ENCODE measurements at regions not wholly inside any gene's neighbourhood (a gene's known extent, or its start where the extent isn't known, plus 50 kb on each side); places are given as distances from the start of the nearest gene placed in this dataset.

DNA sequence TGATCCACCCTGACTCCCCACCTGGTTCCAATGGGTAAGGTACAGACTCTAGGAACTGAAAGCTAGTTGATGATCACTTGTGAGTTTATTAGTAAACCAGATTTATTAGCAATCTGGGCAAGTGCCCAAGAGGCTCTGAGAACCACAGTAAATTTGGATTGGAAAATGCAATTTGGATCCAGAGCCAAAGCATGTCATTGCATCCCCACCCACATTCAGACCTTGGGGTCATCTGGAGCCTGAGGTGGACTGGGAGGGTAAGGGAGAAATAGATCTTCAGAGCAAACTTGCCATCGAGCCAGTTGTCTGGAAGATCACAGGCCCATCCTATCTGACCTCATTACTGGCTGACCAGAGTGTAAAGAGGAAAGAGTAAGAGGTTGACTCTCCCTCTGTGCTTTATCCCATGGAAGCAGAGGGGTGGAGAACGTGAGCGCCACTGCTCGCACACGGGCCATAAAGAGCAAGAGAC lies 78.7 kb upstream of the RASGEF1B start:
- Histone ChIP-seq H3K9ac (ENCODE audit: insufficient read depth, low read length) (no peak overlapping the region), H3K79me2 (ENCODE audit: control insufficient read depth, insufficient read depth, low read length) (no peaks in the 10 kb centered on the region), H3K4me2 (ENCODE audit: extremely low read depth, insufficient read depth, low read length) (no peak overlapping the region), H4K20me1 (ENCODE audit: control insufficient read depth, extremely low read depth, insufficient read depth, low read length) (no peaks in the 10 kb centered on the region), H3K36me3 (ENCODE audit: control insufficient read depth, insufficient read depth, low read length) (no peaks in the 10 kb centered on the region), H3K27ac (ENCODE audit: insufficient read depth, low read length) (no peak overlapping the region), H3K4me1 (ENCODE audit: control insufficient read depth, extremely low read depth, insufficient read depth, low read length) (no peaks in the 10 kb centered on the region), H3K9me3 (ENCODE audit: control insufficient read depth, insufficient read depth, low read depth, low read length) (no peaks in the 10 kb centered on the region), H3K4me3 (replicated peaks in 1 of 4; ENCODE audit: control extremely low read depth in 1 of 4, insufficient read depth in 1 of 4, low read depth in 3 of 4, low read length in 4 of 4) (no peak overlapping the region), H3K27me3 (ENCODE audit: control insufficient read depth, insufficient read depth, low read length) (no peaks in the 10 kb centered on the region), H2AFZ (ENCODE audit: low read length) (no peak overlapping the region)
- DNase-seq (ENCODE audit: low read depth in 2 of 2) = no peak
- TF ChIP-seq, protein P1, sequence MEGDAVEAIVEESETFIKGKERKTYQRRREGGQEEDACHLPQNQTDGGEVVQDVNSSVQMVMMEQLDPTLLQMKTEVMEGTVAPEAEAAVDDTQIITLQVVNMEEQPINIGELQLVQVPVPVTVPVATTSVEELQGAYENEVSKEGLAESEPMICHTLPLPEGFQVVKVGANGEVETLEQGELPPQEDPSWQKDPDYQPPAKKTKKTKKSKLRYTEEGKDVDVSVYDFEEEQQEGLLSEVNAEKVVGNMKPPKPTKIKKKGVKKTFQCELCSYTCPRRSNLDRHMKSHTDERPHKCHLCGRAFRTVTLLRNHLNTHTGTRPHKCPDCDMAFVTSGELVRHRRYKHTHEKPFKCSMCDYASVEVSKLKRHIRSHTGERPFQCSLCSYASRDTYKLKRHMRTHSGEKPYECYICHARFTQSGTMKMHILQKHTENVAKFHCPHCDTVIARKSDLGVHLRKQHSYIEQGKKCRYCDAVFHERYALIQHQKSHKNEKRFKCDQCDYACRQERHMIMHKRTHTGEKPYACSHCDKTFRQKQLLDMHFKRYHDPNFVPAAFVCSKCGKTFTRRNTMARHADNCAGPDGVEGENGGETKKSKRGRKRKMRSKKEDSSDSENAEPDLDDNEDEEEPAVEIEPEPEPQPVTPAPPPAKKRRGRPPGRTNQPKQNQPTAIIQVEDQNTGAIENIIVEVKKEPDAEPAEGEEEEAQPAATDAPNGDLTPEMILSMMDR (conservative IDR thresholded peaks at IDR 0.05 in 1 of 2, IDR thresholded peaks at IDR 0.05 in 1 of 2; ENCODE audit: low read depth in 1 of 2, low read length in 2 of 2) = no peak
- TF ChIP-seq EZH2 (IDR thresholded peaks at IDR 0.05; ENCODE audit: low read length, missing control alignments) = no peak

DNA sequence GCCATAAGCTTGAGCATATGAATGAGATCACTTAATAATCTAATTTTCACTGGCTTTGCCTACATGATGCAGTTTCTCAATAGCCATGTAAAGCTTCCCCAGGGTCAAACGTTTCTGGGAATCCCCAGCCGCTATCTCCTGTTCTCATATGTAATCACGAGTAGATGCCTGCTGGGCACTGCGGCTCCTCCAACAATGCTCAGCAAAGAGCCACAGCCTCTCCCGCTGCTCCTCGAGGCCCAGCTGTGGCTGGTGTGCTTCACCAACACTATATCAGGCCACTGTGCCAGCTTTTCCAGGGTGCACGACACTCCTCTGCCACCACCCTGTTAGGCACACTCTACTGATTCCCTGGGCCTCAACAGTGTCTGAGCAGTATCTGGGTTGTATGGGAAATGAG lies 78.3 kb upstream of the RASGEF1B start:
- Histone ChIP-seq H3K9me3 (ENCODE audit: control insufficient read depth, insufficient read depth, low read depth, low read length) (no peaks in the 10 kb centered on the region), H3K4me2 (ENCODE audit: extremely low read depth, insufficient read depth, low read length) (no peak overlapping the region), H2AFZ (ENCODE audit: low read length) (no peak overlapping the region), H3K79me2 (ENCODE audit: control insufficient read depth, insufficient read depth, low read length) (no peaks in the 10 kb centered on the region), H3K9ac (ENCODE audit: insufficient read depth, low read length) (no peak overlapping the region), H3K27me3 (ENCODE audit: control insufficient read depth, insufficient read depth, low read length) (no peaks in the 10 kb centered on the region), H4K20me1 (ENCODE audit: control insufficient read depth, extremely low read depth, insufficient read depth, low read length) (no peaks in the 10 kb centered on the region), H3K4me3 (replicated peaks in 1 of 4; ENCODE audit: control extremely low read depth in 1 of 4, insufficient read depth in 1 of 4, low read depth in 3 of 4, low read length in 4 of 4) (no peak overlapping the region), H3K36me3 (ENCODE audit: control insufficient read depth, insufficient read depth, low read length) (no peaks in the 10 kb centered on the region), H3K4me1 (ENCODE audit: control insufficient read depth, extremely low read depth, insufficient read depth, low read length) (no peaks in the 10 kb centered on the region), H3K27ac (ENCODE audit: insufficient read depth, low read length) (no peak overlapping the region)
- no peak for DNase-seq (ENCODE audit: low read depth in 2 of 2)
- TF ChIP-seq EZH2 (IDR thresholded peaks at IDR 0.05; ENCODE audit: low read length, missing control alignments) = no peak
- TF ChIP-seq, protein P1 (conservative IDR thresholded peaks at IDR 0.05 in 1 of 2, IDR thresholded peaks at IDR 0.05 in 1 of 2; ENCODE audit: low read depth in 1 of 2, low read length in 2 of 2) = no peak

DNA sequence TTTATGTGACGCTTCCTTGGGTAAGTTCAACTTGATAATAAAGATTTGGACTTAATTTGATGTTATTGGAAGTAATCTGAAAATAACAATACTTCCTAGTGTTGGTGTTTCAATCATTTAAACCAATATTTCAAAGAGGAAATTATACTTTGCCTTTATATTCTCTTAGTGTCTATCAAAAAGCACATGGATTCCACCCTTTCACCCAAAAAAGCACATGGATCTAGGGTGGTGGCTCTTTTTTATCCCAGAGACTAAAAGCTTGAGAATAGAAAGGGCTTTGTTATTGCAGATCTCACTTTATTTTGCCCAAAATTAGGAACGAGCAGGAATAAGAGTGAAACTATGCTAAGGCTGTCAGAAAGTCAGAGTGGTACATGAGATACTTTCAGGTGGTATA lies 75.1 kb upstream of the RASGEF1B start:
- Histone ChIP-seq H3K9me3 (ENCODE audit: control insufficient read depth, insufficient read depth, low read depth, low read length) (no peaks in the 10 kb centered on the region), H4K20me1 (ENCODE audit: control insufficient read depth, extremely low read depth, insufficient read depth, low read length) (no peaks in the 10 kb centered on the region), H3K4me3 (replicated peaks in 1 of 4; ENCODE audit: control extremely low read depth in 1 of 4, insufficient read depth in 1 of 4, low read depth in 3 of 4, low read length in 4 of 4) (no peak overlapping the region), H3K4me2 (ENCODE audit: extremely low read depth, insufficient read depth, low read length) (no peak overlapping the region), H3K4me1 (ENCODE audit: control insufficient read depth, extremely low read depth, insufficient read depth, low read length) (no peaks in the 10 kb centered on the region), H3K27me3 (ENCODE audit: control insufficient read depth, insufficient read depth, low read length) (no peaks in the 10 kb centered on the region), H3K36me3 (ENCODE audit: control insufficient read depth, insufficient read depth, low read length) (no peaks in the 10 kb centered on the region), H3K9ac (ENCODE audit: insufficient read depth, low read length) (no peak overlapping the region), H3K27ac (ENCODE audit: insufficient read depth, low read length) (no peak overlapping the region), H2AFZ (ENCODE audit: low read length) (no peak overlapping the region), H3K79me2 (ENCODE audit: control insufficient read depth, insufficient read depth, low read length) (no peaks in the 10 kb centered on the region)
- no peak for DNase-seq (ENCODE audit: low read depth in 2 of 2)
- TF ChIP-seq EZH2 (IDR thresholded peaks at IDR 0.05; ENCODE audit: low read length, missing control alignments) = no peak
- TF ChIP-seq, protein P1 (conservative IDR thresholded peaks at IDR 0.05 in 1 of 2, IDR thresholded peaks at IDR 0.05 in 1 of 2; ENCODE audit: low read depth in 1 of 2, low read length in 2 of 2) = no peak
